ENCODE measurements at regions not wholly inside any gene's neighbourhood (a gene's known extent, or its start where the extent isn't known, plus 50 kb on each side); places are given as distances from the start of the nearest gene placed in this dataset.

GRCh38 chr2:166765141-166765540 lies 123.1 kb upstream of the XIRP2 start:
- no peak for TF ChIP-seq CTCF (IDR thresholded peaks at IDR 0.05; ENCODE audit: insufficient read depth, low read depth, low read length)
- TF ChIP-seq EZH2 (IDR thresholded peaks at IDR 0.05; ENCODE audit: insufficient read depth, low read length), result no peak
